Skeletal muscle tissue (tissue), 3 donors: ENCODE measurements at regions not wholly inside any gene's neighbourhood (a gene's known extent, or its start where the extent isn't known, plus 50 kb on each side); places are given as distances from the start of the nearest gene placed in this dataset.

Source experiments
- H3K27ac ChIP-seq: one replicate; pipeline ENCODE4 v1.7.0; 2013; ENCODE audit warnings: mild to moderate bottlenecking, low read depth, low read length, inconsistent platforms
- H3K27me3 ChIP-seq, 3 donors: one replicate each; pipeline ENCODE4 v1.7.0; 2013; ENCODE audit warnings: low read length in 3 of 3; ENCODE audit not compliant: control insufficient read depth in 3 of 3, insufficient read depth in 3 of 3
- H3K36me3 ChIP-seq, 3 donors: one replicate each; pipeline ENCODE4 v1.7.0; 2013; ENCODE audit warnings: low read length in 3 of 3; ENCODE audit not compliant: control insufficient read depth in 3 of 3, insufficient read depth in 3 of 3
- H3K4me1 ChIP-seq, 3 donors: one replicate each; pipeline ENCODE4 v1.7.0; 2013; ENCODE audit warnings: low read length in 3 of 3, mild to moderate bottlenecking in 3 of 3; ENCODE audit not compliant: control insufficient read depth in 3 of 3, insufficient read depth in 3 of 3
- H3K4me3 ChIP-seq, 3 donors: one replicate each; pipeline ENCODE4 v1.7.0; 2013; ENCODE audit warnings: low read length in 3 of 3
- H3K9ac ChIP-seq, 3 donors: one replicate each; pipeline ENCODE4 v1.7.0; 2013; ENCODE audit warnings: low read length in 3 of 3, mild to moderate bottlenecking in 3 of 3, moderate library complexity in 2 of 3, low read depth in 1 of 3
- H3K9me3 ChIP-seq, 3 donors: one replicate each; pipeline ENCODE4 v1.7.0; 2013; ENCODE audit warnings: low read length in 3 of 3; ENCODE audit not compliant: control insufficient read depth in 3 of 3
- donor health status: Osteomylitis.

- no peak overlapping the region for H3K4me3 ChIP-seq
- peak overlapping the region; percentile 8 to 46 (median 18) for H3K9ac ChIP-seq
- no peaks in the 10 kb centered on the region for H3K27me3 ChIP-seq
- H3K4me1 ChIP-seq: peaks cover 29 to 46% (median 38%) of the 10 kb centered on the region in 3 donors
- no peaks in the 10 kb centered on the region for H3K36me3 ChIP-seq
- H3K9me3 ChIP-seq: peaks cover 0 to 4% (median 0%) of the 10 kb centered on the region in 3 donors
- peak overlapping the region; percentile 80 for H3K27ac ChIP-seq
These were observed 304.3 kb downstream of the TLE3 start for GRCh38 chr15:69793431-69793780.

- Histone ChIP-seq H3K9ac (peak overlapping the region in 2 of 3 donors; percentile 18 to 46), H3K4me1 (peaks cover 29 to 46% (median 38%) of the 10 kb centered on the region in 3 donors), H3K27me3 (no peaks in the 10 kb centered on the region), H3K4me3 (no peak overlapping the region), H3K36me3 (no peaks in the 10 kb centered on the region), H3K27ac (peak overlapping the region; percentile 80), H3K9me3 (peaks cover 0 to 4% (median 0%) of the 10 kb centered on the region in 3 donors)
These were observed 303.8 kb downstream of the TLE3 start for GRCh38 chr15:69793781-69794451.

GRCh38 chr15:69794645-69795469 is 302.9 kb downstream of the TLE3 start:
- H3K36me3 ChIP-seq: no peaks in the 10 kb centered on the region
- peak overlapping the region; percentile 80 for H3K27ac ChIP-seq
- H3K4me3 ChIP-seq: no peak overlapping the region
- peaks cover 29 to 43% (median 38%) of the 10 kb centered on the region in 3 donors for H3K4me1 ChIP-seq
- H3K27me3 ChIP-seq: no peaks in the 10 kb centered on the region
- peak overlapping the region in 1 of 3 donors; percentile 68 for H3K9ac ChIP-seq
- H3K9me3 ChIP-seq: peaks cover 0 to 4% (median 0%) of the 10 kb centered on the region in 3 donors

DNA sequence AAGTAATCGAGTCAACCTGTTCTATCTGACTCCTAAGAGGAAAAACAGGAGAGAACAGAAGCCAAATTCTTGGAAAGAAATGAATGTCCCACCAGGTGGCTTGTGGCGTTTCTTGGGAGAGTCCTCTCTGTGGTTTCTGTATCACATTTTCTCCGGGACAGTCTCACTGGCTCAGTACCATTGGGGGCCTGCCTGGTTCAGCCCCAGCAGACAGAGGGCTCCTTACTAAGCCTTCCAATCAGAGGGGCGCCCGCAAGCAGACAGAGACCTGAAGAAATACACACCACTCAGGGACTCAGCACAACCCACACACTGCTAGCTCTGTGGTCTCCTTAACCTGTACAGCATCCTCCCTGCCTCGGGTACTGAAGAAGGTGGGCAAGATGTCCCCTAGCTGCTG is 302.1 kb downstream of the TLE3 start:
- no peaks in the 10 kb centered on the region for H3K27me3 ChIP-seq
- H3K9ac ChIP-seq: no peak overlapping the region
- H3K9me3 ChIP-seq: peaks cover 0 to 4% (median 0%) of the 10 kb centered on the region in 3 donors
- H3K36me3 ChIP-seq: no peaks in the 10 kb centered on the region
- no peak overlapping the region for H3K27ac ChIP-seq
- peaks cover 28 to 40% (median 30%) of the 10 kb centered on the region in 3 donors for H3K4me1 ChIP-seq
- no peak overlapping the region for H3K4me3 ChIP-seq

DNA sequence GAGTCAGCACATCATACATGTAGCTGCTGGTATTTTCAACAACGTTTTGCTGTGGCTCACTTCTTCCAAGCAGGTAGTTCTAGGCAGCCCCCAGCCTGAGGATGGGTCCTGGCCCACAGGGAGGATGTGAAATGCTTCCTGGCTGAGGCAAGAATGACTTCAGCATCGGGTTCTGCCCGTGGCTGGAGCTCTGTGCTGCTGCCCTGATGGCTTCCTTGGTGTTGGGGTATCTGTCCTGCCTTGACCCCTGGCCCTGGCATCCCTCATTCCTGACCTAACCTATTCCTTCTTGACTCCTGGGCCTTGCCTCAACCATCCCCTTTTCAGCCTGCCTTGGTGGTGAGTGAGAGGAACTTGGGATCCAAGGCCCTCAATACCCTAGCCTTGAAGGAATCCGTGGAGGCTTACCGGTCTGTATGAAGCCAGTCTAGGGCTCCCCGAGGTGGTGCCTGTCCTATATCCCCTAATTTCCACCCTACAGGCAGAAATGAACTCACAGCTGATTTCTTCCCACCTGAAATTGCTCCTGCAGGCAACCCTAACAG is 300.6 kb downstream of the TLE3 start:
- H3K9me3 ChIP-seq: no peaks in the 10 kb centered on the region
- no peak overlapping the region for H3K27ac ChIP-seq
- H3K9ac ChIP-seq: no peak overlapping the region
- H3K27me3 ChIP-seq: no peaks in the 10 kb centered on the region
- H3K4me1 ChIP-seq: peaks cover 24 to 30% (median 26%) of the 10 kb centered on the region in 3 donors
- no peaks in the 10 kb centered on the region for H3K36me3 ChIP-seq
- H3K4me3 ChIP-seq: no peak overlapping the region

- Histone ChIP-seq H3K27ac (no peak overlapping the region), H3K4me1 (peaks cover 24 to 30% (median 26%) of the 10 kb centered on the region in 3 donors), H3K9me3 (no peaks in the 10 kb centered on the region), H3K4me3 (no peak overlapping the region), H3K27me3 (no peaks in the 10 kb centered on the region), H3K9ac (no peak overlapping the region), H3K36me3 (no peaks in the 10 kb centered on the region)
These were observed 300.1 kb downstream of the TLE3 start for GRCh38 chr15:69797615-69798014.

DNA sequence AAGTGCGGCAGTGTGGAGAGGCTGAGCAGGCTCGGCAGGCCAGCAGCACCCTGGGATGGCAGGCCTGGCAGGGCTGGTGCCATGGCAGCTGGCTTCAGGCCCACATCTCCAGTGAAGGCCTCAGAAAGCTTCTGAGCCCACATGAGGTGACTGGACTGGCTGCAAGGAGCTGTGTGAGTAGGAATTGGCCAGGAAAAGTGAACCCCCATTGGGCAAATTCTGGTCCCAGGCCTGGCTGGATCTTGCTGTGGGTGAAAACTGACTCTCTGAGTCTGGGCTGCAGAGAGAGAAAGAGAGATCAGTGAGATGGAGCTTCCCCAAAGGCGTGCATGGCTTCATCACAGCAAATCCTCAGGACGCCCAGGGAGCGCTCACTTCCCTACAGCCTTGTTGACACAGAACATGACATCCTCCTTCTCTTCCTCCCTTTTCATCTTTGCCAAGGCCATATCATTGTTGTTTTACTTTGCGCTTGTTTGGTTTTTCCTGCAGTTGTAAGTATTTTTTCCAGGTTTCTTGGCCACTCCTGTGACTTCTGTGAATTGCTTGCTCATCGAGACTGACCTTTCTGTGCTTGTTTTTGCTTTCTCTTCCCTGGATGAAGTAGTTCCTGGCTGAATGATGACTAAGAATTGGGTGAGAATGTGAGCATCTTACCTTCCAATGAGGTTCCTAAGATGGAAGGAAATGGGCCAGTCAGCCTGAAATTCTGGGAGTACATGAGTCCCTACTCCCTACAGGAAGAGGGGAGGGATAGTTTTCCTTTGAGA is 299.1 kb downstream of the TLE3 start:
- no peaks in the 10 kb centered on the region for H3K27me3 ChIP-seq
- H3K4me3 ChIP-seq: no peak overlapping the region
- H3K4me1 ChIP-seq: peaks cover 19 to 25% (median 22%) of the 10 kb centered on the region in 3 donors
- H3K27ac ChIP-seq: no peak overlapping the region
- no peaks in the 10 kb centered on the region for H3K36me3 ChIP-seq
- H3K9ac ChIP-seq: no peak overlapping the region
- no peaks in the 10 kb centered on the region for H3K9me3 ChIP-seq

GRCh38 chr15:69801144-69801543 is 296.6 kb downstream of the TLE3 start:
- Histone ChIP-seq H3K9ac (no peak overlapping the region), H3K4me1 (peaks cover 3 to 6% (median 3%) of the 10 kb centered on the region in 3 donors), H3K27me3 (peaks cover under 1 to 6% (median 3%) of the 10 kb centered on the region in 3 donors), H3K27ac (no peak overlapping the region), H3K36me3 (no peaks in the 10 kb centered on the region), H3K4me3 (no peak overlapping the region), H3K9me3 (no peaks in the 10 kb centered on the region)

GRCh38 chr15:69802432-69802831 is 295.3 kb downstream of the TLE3 start:
- H3K4me1 ChIP-seq: peaks cover 3 to 6% (median 3%) of the 10 kb centered on the region in 3 donors
- H3K27me3 ChIP-seq: peaks cover 3 to 7% (median 6%) of the 10 kb centered on the region in 3 donors
- no peaks in the 10 kb centered on the region for H3K9me3 ChIP-seq
- no peaks in the 10 kb centered on the region for H3K36me3 ChIP-seq
- H3K4me3 ChIP-seq: no peak overlapping the region
- H3K9ac ChIP-seq: no peak overlapping the region
- H3K27ac ChIP-seq: no peak overlapping the region
